ENCODE measurements at regions not wholly inside any gene's neighbourhood (a gene's known extent, or its start where the extent isn't known, plus 50 kb on each side); places are given as distances from the start of the nearest gene placed in this dataset.
"Not testable (repeated sequence)": the region's sequence is repeated elsewhere in the genome, so short reads cannot be mapped to it uniquely, and the experiment has no call there.

- POLR2A ChIA-PET = no interaction called here
- no peaks in the 10 kb centered on the region for H3K9me3 Mint-ChIP-seq
- H3K36me3 Mint-ChIP-seq = peaks cover 24% of the 10 kb centered on the region
- H3K4me1 Mint-ChIP-seq (ENCODE audit: low read depth) = peaks cover 2% of the 10 kb centered on the region
- H3K4me3 Mint-ChIP-seq = no peak overlapping the region
- no peak for DNase-seq
- H3K27me3 Mint-ChIP-seq = no peaks in the 10 kb centered on the region
- intact Hi-C loops (cut with micrococcal nuclease) = no loop called here
- CTCF ChIA-PET = no interaction called here
- no peak overlapping the region for H3K27ac Mint-ChIP-seq
Observed at GRCh38 chr5:93960042-93960441, 218.6 kb upstream of the POU5F2 start.

DNA sequence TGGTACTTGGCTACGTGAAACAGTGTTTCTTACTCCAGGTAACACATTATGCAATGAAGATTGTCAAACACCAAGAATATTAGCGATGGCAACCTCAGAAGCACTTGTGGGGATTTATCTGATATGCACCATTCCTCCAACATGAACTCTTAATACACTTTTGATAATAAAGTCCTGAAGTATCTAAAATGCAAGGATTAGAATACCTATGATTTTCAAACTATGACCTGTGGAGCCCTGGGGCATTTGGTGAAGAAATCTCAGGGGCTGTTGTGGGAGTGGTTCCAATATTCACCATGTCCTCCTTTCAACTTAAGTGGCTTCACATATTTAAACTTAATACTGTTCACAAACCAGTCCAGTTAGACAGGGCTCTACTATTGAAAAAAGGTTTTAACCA is 214.6 kb upstream of the POU5F2 start:
- POLR2A ChIA-PET = no interaction called here
- CTCF ChIA-PET = no interaction called here
- peaks cover 50% of the 10 kb centered on the region for H3K36me3 Mint-ChIP-seq

GRCh38 chr5:93954421-93955069 is 213.1 kb upstream of the POU5F2 start:
- Mint-ChIP-seq H3K4me3 (no peak overlapping the region), H3K9me3 (peaks cover 5% of the 10 kb centered on the region), H3K27ac (no peak overlapping the region), H3K36me3 (peaks cover 50% of the 10 kb centered on the region), H3K27me3 (no peaks in the 10 kb centered on the region), H3K4me1 (ENCODE audit: low read depth) (no peaks in the 10 kb centered on the region)
- ChIA-PET POLR2A (no interaction called here), CTCF (no interaction called here)
- intact Hi-C loops (cut with micrococcal nuclease) = no loop called here
- no peak for DNase-seq

More for the DNA sequence above, 214.6 kb upstream of the POU5F2 start:
- Mint-ChIP-seq H3K9me3 (no peaks in the 10 kb centered on the region), H3K4me3 (no peak overlapping the region), H3K27ac (no peak overlapping the region), H3K27me3 (no peaks in the 10 kb centered on the region), H3K4me1 (ENCODE audit: low read depth) (no peaks in the 10 kb centered on the region)
- DNase-seq = no peak
- intact Hi-C loops (cut with micrococcal nuclease) = no loop called here

GRCh38 chr5:93953442-93953841 is 212.0 kb upstream of the POU5F2 start:
- Mint-ChIP-seq H3K27me3 (no peaks in the 10 kb centered on the region), H3K4me3 (no peak overlapping the region), H3K27ac (no peak overlapping the region), H3K36me3 (peaks cover 52% of the 10 kb centered on the region), H3K4me1 (ENCODE audit: low read depth) (no peaks in the 10 kb centered on the region), H3K9me3 (peaks cover 10% of the 10 kb centered on the region)
- CTCF ChIA-PET = no interaction called here
- DNase-seq = no peak
- POLR2A ChIA-PET = no interaction called here
- intact Hi-C loops (cut with micrococcal nuclease) = no loop called here

GRCh38 chr5:93941897-93942296 is 200.5 kb upstream of the POU5F2 start:
- Mint-ChIP-seq H3K27ac (no peak overlapping the region), H3K4me3 (no peak overlapping the region), H3K4me1 (ENCODE audit: low read depth) (peaks cover 9% of the 10 kb centered on the region), H3K9me3 (no peaks in the 10 kb centered on the region), H3K27me3 (no peaks in the 10 kb centered on the region), H3K36me3 (peaks cover 6% of the 10 kb centered on the region)
- intact Hi-C loops (cut with micrococcal nuclease) = no loop called here
- no peak for DNase-seq
- CTCF ChIA-PET = no interaction called here
- POLR2A ChIA-PET = no interaction called here

GRCh38 chr5:93933269-93933668 is 191.9 kb upstream of the POU5F2 start:
- H3K4me3 Mint-ChIP-seq; H3K27me3 Mint-ChIP-seq; H3K27ac Mint-ChIP-seq; intact Hi-C loops (cut with micrococcal nuclease); DNase-seq; H3K4me1 Mint-ChIP-seq (ENCODE audit: low read depth); POLR2A ChIA-PET; CTCF ChIA-PET: not testable (repeated sequence)
- peaks cover 11% of the 10 kb centered on the region for H3K9me3 Mint-ChIP-seq
- H3K36me3 Mint-ChIP-seq = peaks cover 21% of the 10 kb centered on the region

DNA sequence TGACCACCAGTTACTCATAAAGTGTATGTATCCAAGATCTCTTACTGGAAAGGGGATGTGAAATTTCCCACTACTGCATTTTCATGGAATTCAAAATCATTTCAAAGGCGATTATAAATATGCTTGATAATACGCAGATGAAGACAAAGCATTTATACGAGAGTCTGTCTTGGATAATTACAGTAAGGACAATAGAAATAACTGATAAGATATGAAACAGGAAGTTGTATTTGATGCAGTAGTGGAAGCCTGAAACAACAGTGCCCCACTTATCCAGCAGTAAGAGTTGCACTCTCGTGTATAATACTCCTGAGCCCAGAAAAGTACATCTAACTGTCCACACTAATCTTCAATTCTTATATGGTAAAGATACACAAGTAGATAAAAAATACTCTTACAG is 188.7 kb upstream of the POU5F2 start:
- no peak overlapping the region for H3K27ac Mint-ChIP-seq
- peaks cover 17% of the 10 kb centered on the region for H3K36me3 Mint-ChIP-seq
- ChIA-PET POLR2A (no interaction called here), CTCF (no interaction called here)
- H3K9me3 Mint-ChIP-seq = peaks cover 7% of the 10 kb centered on the region
- no peaks in the 10 kb centered on the region for H3K27me3 Mint-ChIP-seq
- DNase-seq = no peak
- intact Hi-C loops (cut with micrococcal nuclease) = no loop called here
- H3K4me1 Mint-ChIP-seq (ENCODE audit: low read depth) = no peaks in the 10 kb centered on the region
- no peak overlapping the region for H3K4me3 Mint-ChIP-seq

- Mint-ChIP-seq H3K27me3 (no peaks in the 10 kb centered on the region), H3K9me3 (peaks cover 2% of the 10 kb centered on the region), H3K4me1 (ENCODE audit: low read depth) (no peaks in the 10 kb centered on the region), H3K27ac (no peak overlapping the region), H3K36me3 (peaks cover 10% of the 10 kb centered on the region), H3K4me3 (no peak overlapping the region)
- intact Hi-C loops (cut with micrococcal nuclease) = no loop called here
- no peak for DNase-seq
- POLR2A ChIA-PET = no interaction called here
- CTCF ChIA-PET = no interaction called here
Observed at GRCh38 chr5:93929131-93929530, 187.7 kb upstream of the POU5F2 start.

DNA sequence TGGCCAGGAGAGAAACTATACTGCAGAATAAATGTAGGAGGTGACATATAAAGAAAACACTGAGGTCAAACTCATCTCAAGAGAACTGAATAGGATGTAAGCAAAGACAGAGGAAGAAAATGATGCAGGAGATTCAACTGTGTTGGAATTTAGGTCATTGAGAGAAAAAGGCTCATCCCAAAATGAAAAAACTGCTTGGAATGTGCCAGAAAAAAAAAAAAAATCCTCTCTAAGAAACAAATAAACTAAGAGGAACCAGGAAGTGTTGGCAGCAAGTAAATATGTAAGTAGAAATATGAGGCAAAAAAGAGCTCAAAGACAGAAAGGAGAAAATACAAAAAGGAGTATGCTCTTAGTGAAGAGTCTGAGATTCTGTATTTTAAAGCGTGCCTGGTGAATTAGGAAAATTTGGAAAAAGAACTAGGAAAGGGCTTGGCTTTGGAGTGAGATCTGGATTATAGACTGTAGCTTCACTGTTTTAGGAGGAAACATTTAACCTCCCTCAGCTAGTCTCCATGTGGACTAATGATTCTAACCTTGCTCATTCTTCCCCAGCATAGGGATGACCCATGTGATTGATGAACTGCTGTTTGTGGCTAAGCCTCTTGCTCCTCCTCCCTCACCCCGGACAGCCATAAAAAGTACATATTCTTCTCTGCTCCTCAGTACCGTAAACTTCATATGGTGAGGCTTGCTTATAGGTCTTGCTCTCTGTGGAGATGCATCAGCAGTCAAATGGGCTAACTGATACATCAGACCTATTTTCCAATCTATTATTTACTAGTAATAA is 185.6 kb upstream of the POU5F2 start:
- intact Hi-C loops (cut with micrococcal nuclease) = no loop called here
- no peak for DNase-seq
- Mint-ChIP-seq H3K9me3 (no peaks in the 10 kb centered on the region), H3K36me3 (no peaks in the 10 kb centered on the region), H3K4me3 (no peak overlapping the region), H3K4me1 (ENCODE audit: low read depth) (no peaks in the 10 kb centered on the region), H3K27ac (no peak overlapping the region), H3K27me3 (no peaks in the 10 kb centered on the region)
- CTCF ChIA-PET = no interaction called here
- POLR2A ChIA-PET = no interaction called here

GRCh38 chr5:93925321-93925720 is 183.9 kb upstream of the POU5F2 start:
- Mint-ChIP-seq H3K4me1 (ENCODE audit: low read depth) (no peaks in the 10 kb centered on the region), H3K9me3 (no peaks in the 10 kb centered on the region), H3K27ac (no peak overlapping the region), H3K27me3 (no peaks in the 10 kb centered on the region), H3K36me3 (no peaks in the 10 kb centered on the region), H3K4me3 (no peak overlapping the region)
- ChIA-PET CTCF (interaction anchor here (1.1 kb wide), 1 partner anchor 26 kb away, joined by 3 read pairs; no protein-coding TSS in a partner anchor), POLR2A (no interaction called here)
- no peak for DNase-seq
- intact Hi-C loops (cut with micrococcal nuclease) = no loop called here

- CTCF ChIA-PET = interaction anchor here (1.1 kb wide), 2 partner anchors 9 to 26 kb away, joined by 3 to 4 read pairs; no protein-coding TSS in a partner anchor
- Mint-ChIP-seq H3K27me3 (no peaks in the 10 kb centered on the region), H3K36me3 (no peaks in the 10 kb centered on the region), H3K4me3 (no peak overlapping the region), H3K9me3 (no peaks in the 10 kb centered on the region), H3K27ac (no peak overlapping the region), H3K4me1 (ENCODE audit: low read depth) (no peaks in the 10 kb centered on the region)
- intact Hi-C loops (cut with micrococcal nuclease) = no loop called here
- DNase-seq = no peak
- POLR2A ChIA-PET = no interaction called here
Observed at GRCh38 chr5:93924628-93925027, 183.2 kb upstream of the POU5F2 start.

GRCh38 chr5:93922551-93922950 is 181.2 kb upstream of the POU5F2 start:
- ChIA-PET POLR2A (no interaction called here), CTCF (no interaction called here)
- Mint-ChIP-seq H3K27ac (no peak overlapping the region), H3K27me3 (no peaks in the 10 kb centered on the region), H3K4me1 (ENCODE audit: low read depth) (no peaks in the 10 kb centered on the region), H3K9me3 (no peaks in the 10 kb centered on the region), H3K36me3 (no peaks in the 10 kb centered on the region), H3K4me3 (no peak overlapping the region)
- no peak for DNase-seq
- intact Hi-C loops (cut with micrococcal nuclease) = no loop called here

- POLR2A ChIA-PET = no interaction called here
- H3K9me3 Mint-ChIP-seq = no peaks in the 10 kb centered on the region
- H3K4me3 Mint-ChIP-seq = no peak overlapping the region
- H3K4me1 Mint-ChIP-seq (ENCODE audit: low read depth) = no peaks in the 10 kb centered on the region
- no peaks in the 10 kb centered on the region for H3K36me3 Mint-ChIP-seq
- intact Hi-C loops (cut with micrococcal nuclease) = no loop called here
- H3K27ac Mint-ChIP-seq = no peak overlapping the region
- CTCF ChIA-PET = interaction anchor here (1.6 kb wide), 1 partner anchor 120 kb away, joined by 4 read pairs; no protein-coding TSS in a partner anchor
- DNase-seq = no peak
- H3K27me3 Mint-ChIP-seq = no peaks in the 10 kb centered on the region
Observed at GRCh38 chr5:93921001-93921400, 179.6 kb upstream of the POU5F2 start.

Data from activated CD4-positive, alpha-beta memory T cell treated with anti-CD3 and anti-CD28 coated beads for 36 hours (primary cell).